Peyer's patch (tissue), 4 donors: ENCODE measurements at regions not wholly inside any gene's neighbourhood (a gene's known extent, or its start where the extent isn't known, plus 50 kb on each side); places are given as distances from the start of the nearest gene placed in this dataset.

ENCODE experiments used
- POLR2A ChIP-seq, 2 donors: fragments of 450-650 bp; IDR thresholded peaks; one replicate each; pipeline ENCODE4 v1.5.1; 2017; ENCODE audit warnings: antibody characterized with exemption in 2 of 2, mild to moderate bottlenecking in 2 of 2, moderate library complexity in 2 of 2
- TF ChIP-seq, protein P1 (sequence below), 6 experiments: fragments of 450-650 bp in 4 of 6; fragments of 200-600 bp in 2 of 6; sonication (generic) in 1 of 6; IDR thresholded peaks; one replicate each; pipeline ENCODE4 v1.5.1; 2017 to 2019; ENCODE audit warnings: antibody characterized with exemption in 6 of 6, mild to moderate bottlenecking in 3 of 6, moderate library complexity in 1 of 6

DNA sequence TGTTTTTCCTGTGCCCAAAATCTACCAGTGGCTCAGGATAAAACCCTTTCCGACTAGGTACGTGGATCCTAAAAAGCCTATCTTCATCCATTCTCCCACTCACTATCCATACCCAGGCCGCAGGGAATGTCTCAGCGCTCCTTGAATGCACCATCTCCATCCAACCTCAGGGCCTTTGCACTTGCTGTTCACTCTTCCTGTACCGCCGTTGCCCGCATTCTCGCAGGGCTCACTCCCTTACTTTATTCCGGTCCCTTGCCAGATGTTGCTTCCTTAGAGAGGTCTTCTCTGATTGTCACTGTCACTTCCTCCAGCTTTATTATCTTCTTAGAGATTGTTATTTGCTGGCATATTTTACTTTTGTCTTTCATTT is 93.3 kb upstream of the ZNF536 start:
- TF ChIP-seq, protein P1, sequence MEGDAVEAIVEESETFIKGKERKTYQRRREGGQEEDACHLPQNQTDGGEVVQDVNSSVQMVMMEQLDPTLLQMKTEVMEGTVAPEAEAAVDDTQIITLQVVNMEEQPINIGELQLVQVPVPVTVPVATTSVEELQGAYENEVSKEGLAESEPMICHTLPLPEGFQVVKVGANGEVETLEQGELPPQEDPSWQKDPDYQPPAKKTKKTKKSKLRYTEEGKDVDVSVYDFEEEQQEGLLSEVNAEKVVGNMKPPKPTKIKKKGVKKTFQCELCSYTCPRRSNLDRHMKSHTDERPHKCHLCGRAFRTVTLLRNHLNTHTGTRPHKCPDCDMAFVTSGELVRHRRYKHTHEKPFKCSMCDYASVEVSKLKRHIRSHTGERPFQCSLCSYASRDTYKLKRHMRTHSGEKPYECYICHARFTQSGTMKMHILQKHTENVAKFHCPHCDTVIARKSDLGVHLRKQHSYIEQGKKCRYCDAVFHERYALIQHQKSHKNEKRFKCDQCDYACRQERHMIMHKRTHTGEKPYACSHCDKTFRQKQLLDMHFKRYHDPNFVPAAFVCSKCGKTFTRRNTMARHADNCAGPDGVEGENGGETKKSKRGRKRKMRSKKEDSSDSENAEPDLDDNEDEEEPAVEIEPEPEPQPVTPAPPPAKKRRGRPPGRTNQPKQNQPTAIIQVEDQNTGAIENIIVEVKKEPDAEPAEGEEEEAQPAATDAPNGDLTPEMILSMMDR (IDR thresholded peaks at IDR 0.05), result no peak
- TF ChIP-seq POLR2A (IDR thresholded peaks at IDR 0.05), result no peak
